Heart left ventricle (tissue), 13 donors: ENCODE measurements at regions not wholly inside any gene's neighbourhood (a gene's known extent, or its start where the extent isn't known, plus 50 kb on each side); places are given as distances from the start of the nearest gene placed in this dataset.

Source experiments
- CTCF ChIP-seq, 12 donors: fragments of 200-600 bp; sonication (generic) in 4 of 12; IDR thresholded peaks; one replicate each; pipeline versions ENCODE4 v1.5.0 to v1.8.0; 2018 to 2022; ENCODE audit warnings: antibody characterized with exemption in 12 of 12, mild to moderate bottlenecking in 5 of 12
- POLR2A ChIP-seq, 2 donors: fragments of 450-650 bp; IDR thresholded peaks; one replicate each; pipeline ENCODE4 v1.6.1; 2017; ENCODE audit warnings: antibody characterized with exemption in 2 of 2, mild to moderate bottlenecking in 2 of 2, moderate library complexity in 2 of 2
- donor health status: ischemic (EF 13 %, LVEDD 7.1; RV severe dilation, severe dysfunction).
- donor health status: DM: no; HTN: yes; CAD: no.
- donor health status: DM: no; HTN: no; CAD: no.
- donor health status: ischemic (EF 25% LVEDD 6.9; RV normal size, moderate dysfunction).
- donor health status: ischemic (EF 25% LVEDD 5.7; RV mildly dilated, moderate dysfunction).
- donor health status: ischemic (EF 35%, LVEDD 5.7; RV mildly dilated, moderate dysfunction).
- donor health status: nonischemic (EF 11% LVEDD 7.7; RV severe dilation, severe dysfunction).
- donor health status: DM: yes; HTN: yes; CAD: no.
- donor health status: PGD.
- donor health status: ischemic (EF 29% LVEDD 5.4; RV normal size, mild dysfunction).
- donor health status: nonischemic (EF 23%, LVEDD 6.1; RV moderate dilation, normal function).

DNA sequence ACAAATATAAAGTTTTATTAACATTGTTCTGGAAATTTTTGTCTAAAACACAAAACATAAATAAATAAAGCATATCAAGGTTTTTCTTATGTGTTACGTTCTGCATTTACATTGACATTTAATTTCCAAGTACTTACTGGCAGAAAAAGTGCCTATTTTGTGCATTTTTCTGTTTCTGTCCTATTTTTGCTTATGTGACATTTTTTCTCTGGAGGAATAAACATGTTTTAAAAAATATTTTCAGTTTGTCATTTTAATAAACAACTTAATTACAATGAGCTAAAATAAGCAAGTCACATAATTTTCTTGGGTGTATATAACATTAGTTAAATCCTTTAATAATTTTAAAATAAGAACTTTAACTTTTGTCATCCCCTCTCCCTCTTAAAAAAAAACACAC lies 94.4 kb upstream of the HS3ST5 start:
- no peak for TF ChIP-seq CTCF (IDR thresholded peaks at IDR 0.05)
- TF ChIP-seq POLR2A (IDR thresholded peaks at IDR 0.05), result no peak
